Smooth muscle cell (in vitro differentiated cells): ENCODE measurements at regions not wholly inside any gene's neighbourhood (a gene's known extent, or its start where the extent isn't known, plus 50 kb on each side); places are given as distances from the start of the nearest gene placed in this dataset.
A peak's percentile ranks its signal among the peaks of the same experiment; 100 is the strongest.

Source experiments
- DNase-seq: peaks from one replicate; lab custom pipeline; 2025; ENCODE audit not compliant: unreplicated experiment; lab: John Stamatoyannopoulos, UW
- H2AFZ ChIP-seq: fragments of 200-600 bp; sonication (generic); 2 replicates; pipeline ENCODE4 v1.6.0; 2016; ENCODE audit warnings: antibody characterized with exemption, low read depth, mild to moderate bottlenecking
- H3F3A ChIP-seq: fragments of 200-600 bp; sonication (generic); 2 replicates; pipeline ENCODE4 v1.6.0; 2017; ENCODE audit warnings: antibody characterized with exemption, low read depth
- H3K27ac ChIP-seq: fragments of 200-600 bp; sonication (generic); 2 replicates; pipeline ENCODE4 v1.5.1; 2016; ENCODE audit warnings: low read depth, mild to moderate bottlenecking
- H3K27me3 ChIP-seq: fragments of 200-600 bp; sonication (generic); 2 replicates; pipeline ENCODE4 v1.6.1; 2016; ENCODE audit warnings: low read depth, mild to moderate bottlenecking
- H3K36me3 ChIP-seq: fragments of 200-600 bp; sonication (generic); 2 replicates; pipeline ENCODE4 v1.5.1; 2016; ENCODE audit warnings: low read depth
- H3K4me1 ChIP-seq: fragments of 200-600 bp; sonication (generic); 2 replicates; pipeline ENCODE4 v1.5.1; 2016; ENCODE audit warnings: low read depth
- H3K4me2 ChIP-seq: fragments of 200-600 bp; sonication (generic); 2 replicates; pipeline ENCODE4 v1.6.0; 2016; ENCODE audit warnings: mild to moderate bottlenecking
- H3K4me3 ChIP-seq: fragments of 200-600 bp; sonication (generic); 2 replicates; pipeline ENCODE4 v1.5.1; 2016; ENCODE audit warnings: mild to moderate bottlenecking
- H3K79me2 ChIP-seq: fragments of 200-600 bp; sonication (generic); 2 replicates; pipeline ENCODE4 v1.6.0; 2016; ENCODE audit warnings: low read depth, mild to moderate bottlenecking
- H3K9ac ChIP-seq: fragments of 200-600 bp; sonication (generic); 2 replicates; pipeline ENCODE4 v1.6.0; 2016; ENCODE audit warnings: low read depth
- H3K9me3 ChIP-seq: fragments of 200-600 bp; sonication (generic); replicated peaks from 2 replicates; pipeline ENCODE4 v1.5.1; 2016; ENCODE audit warnings: low read depth
- H4K20me1 ChIP-seq: fragments of 200-600 bp; sonication (generic); 2 replicates; pipeline ENCODE4 v1.6.0; 2016; ENCODE audit warnings: low read depth
- WGBS: methylation state at CpG from one replicate; pipeline ENCODE4 v1.1.7; 2016; ENCODE audit warnings: low lambda C conversion rate; 5-methylcytosine and 5-hydroxymethylcytosine counted together
- TF ChIP-seq, protein P1 (sequence below): fragments of 200-600 bp; sonication (generic); IDR thresholded peaks from 2 replicates; pipeline ENCODE4 v1.5.1; 2017; ENCODE audit warnings: borderline replicate concordance, mild to moderate bottlenecking, antibody characterized with exemption; ENCODE audit not compliant: insufficient read depth, poor library complexity, severe bottlenecking

DNA sequence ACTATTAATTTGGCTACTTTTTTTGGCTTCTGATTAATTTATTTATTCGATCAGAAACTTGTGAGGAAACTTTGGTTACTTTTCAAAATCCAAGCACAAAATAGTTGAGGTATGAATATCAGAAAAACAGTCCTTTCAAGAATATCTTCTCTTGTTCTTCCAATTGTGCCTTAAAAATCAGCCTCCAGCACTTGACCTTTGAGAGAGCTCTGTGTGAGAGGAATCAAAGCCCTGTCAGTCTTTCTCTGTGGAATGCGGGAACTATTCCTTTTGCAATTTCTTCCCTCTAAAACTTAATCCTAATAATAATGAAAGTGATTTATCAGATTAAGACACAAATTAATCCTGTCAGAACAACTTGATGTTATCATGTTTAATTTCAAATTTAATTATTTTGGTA lies 185.9 kb downstream of the ABHD5 start:
- Histone ChIP-seq H3F3A (no peaks in the 10 kb centered on the region), H3K4me2 (no peak overlapping the region), H3K36me3 (no peaks in the 10 kb centered on the region), H3K9me3 (no peaks in the 10 kb centered on the region), H3K9ac (no peak overlapping the region), H4K20me1 (no peaks in the 10 kb centered on the region), H2AFZ (no peak overlapping the region), H3K4me3 (no peak overlapping the region), H3K27me3 (no peaks in the 10 kb centered on the region), H3K79me2 (no peaks in the 10 kb centered on the region), H3K4me1 (peaks cover 5% of the 10 kb centered on the region), H3K27ac (no peak overlapping the region)
- 81% methylated on average over 2 of the region's 2 CpGs for WGBS
- TF ChIP-seq, protein P1, sequence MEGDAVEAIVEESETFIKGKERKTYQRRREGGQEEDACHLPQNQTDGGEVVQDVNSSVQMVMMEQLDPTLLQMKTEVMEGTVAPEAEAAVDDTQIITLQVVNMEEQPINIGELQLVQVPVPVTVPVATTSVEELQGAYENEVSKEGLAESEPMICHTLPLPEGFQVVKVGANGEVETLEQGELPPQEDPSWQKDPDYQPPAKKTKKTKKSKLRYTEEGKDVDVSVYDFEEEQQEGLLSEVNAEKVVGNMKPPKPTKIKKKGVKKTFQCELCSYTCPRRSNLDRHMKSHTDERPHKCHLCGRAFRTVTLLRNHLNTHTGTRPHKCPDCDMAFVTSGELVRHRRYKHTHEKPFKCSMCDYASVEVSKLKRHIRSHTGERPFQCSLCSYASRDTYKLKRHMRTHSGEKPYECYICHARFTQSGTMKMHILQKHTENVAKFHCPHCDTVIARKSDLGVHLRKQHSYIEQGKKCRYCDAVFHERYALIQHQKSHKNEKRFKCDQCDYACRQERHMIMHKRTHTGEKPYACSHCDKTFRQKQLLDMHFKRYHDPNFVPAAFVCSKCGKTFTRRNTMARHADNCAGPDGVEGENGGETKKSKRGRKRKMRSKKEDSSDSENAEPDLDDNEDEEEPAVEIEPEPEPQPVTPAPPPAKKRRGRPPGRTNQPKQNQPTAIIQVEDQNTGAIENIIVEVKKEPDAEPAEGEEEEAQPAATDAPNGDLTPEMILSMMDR, result no peak
- DNase-seq, result no peak

DNA sequence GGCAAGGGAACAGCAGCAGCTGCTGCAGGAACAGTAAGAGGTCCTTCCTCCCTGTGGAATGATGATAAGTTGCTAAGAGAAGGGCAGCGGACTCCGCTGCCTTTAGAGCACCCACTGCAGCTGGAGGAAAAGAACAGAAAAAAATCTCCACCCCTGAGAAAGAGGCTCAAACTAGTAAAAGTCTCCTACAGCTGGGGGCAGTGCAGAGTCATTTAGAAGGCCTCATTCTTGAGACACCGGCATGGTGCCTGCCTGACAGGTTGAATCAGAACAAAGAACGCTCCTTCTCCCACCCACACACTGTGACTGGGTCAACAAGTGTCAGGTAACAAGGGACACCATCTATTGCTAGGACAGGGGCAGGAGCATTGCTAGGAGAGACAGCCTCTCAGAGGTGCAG lies 188.4 kb downstream of the ABHD5 start:
- H3K9ac ChIP-seq, result no peak overlapping the region
- no peaks in the 10 kb centered on the region for H3K9me3 ChIP-seq
- no peaks in the 10 kb centered on the region for H3K27me3 ChIP-seq
- WGBS, result 10% methylated on average over 4 of the region's 4 CpGs
- H3K4me3 ChIP-seq, result no peak overlapping the region
- no peak overlapping the region for H3K27ac ChIP-seq
- H3K4me2 ChIP-seq, result no peak overlapping the region
- H2AFZ ChIP-seq, result no peak overlapping the region
- H4K20me1 ChIP-seq, result no peaks in the 10 kb centered on the region
- TF ChIP-seq, protein P1, result peak; percentile 14
- no peaks in the 10 kb centered on the region for H3K79me2 ChIP-seq
- DNase-seq, result no peak
- H3K36me3 ChIP-seq, result no peaks in the 10 kb centered on the region
- H3K4me1 ChIP-seq, result peaks cover 5% of the 10 kb centered on the region
- no peaks in the 10 kb centered on the region for H3F3A ChIP-seq

DNA sequence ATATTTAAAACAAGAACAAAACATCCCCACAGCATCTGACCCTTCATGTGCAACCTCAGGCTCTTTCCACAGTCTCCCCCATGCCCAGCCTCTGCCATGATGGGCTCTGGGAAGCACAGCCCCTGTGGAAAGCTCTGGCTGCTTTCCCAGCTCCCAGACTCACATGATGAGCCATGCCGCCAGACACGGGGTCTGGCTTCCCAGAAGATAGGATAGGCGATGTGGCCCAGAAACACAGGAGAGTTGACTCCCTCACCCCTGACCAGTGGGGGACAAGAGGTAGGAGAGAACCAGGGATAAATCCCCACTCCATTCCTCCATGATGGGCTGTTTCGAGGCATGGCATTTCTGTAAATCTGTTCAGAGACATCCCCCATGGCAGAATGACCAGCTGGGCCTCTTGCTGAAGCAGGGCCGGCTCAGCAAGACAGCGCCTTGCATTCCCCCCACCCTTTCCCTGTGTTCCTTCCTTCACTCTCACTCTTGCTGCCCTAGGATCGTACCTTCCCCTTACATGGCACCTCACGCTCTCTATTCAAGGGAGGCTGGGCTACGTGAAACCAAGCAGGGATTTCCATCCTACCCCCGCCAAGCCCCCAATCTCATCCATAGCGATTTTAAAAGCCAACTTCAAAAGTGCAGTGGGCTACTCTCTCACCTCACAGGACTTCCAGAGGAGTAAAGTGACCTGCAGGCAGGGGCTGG lies 192.4 kb downstream of the ABHD5 start:
- H3K36me3 ChIP-seq, result no peaks in the 10 kb centered on the region
- H3K4me3 ChIP-seq, result no peak overlapping the region
- no peak overlapping the region for H2AFZ ChIP-seq
- no peak overlapping the region for H3K27ac ChIP-seq
- H3K9me3 ChIP-seq, result no peaks in the 10 kb centered on the region
- no peaks in the 10 kb centered on the region for H4K20me1 ChIP-seq
- WGBS, result 86% methylated on average over 11 of the region's 11 CpGs
- no peak overlapping the region for H3K4me2 ChIP-seq
- H3K9ac ChIP-seq, result no peak overlapping the region
- H3F3A ChIP-seq, result no peaks in the 10 kb centered on the region
- no peaks in the 10 kb centered on the region for H3K79me2 ChIP-seq
- no peak for DNase-seq
- TF ChIP-seq, protein P1, result no peak
- peaks cover 3% of the 10 kb centered on the region for H3K27me3 ChIP-seq
- H3K4me1 ChIP-seq, result peaks cover 5% of the 10 kb centered on the region
